COR-L47 (cell line): ENCODE measurements at regions not wholly inside any gene's neighbourhood (a gene's known extent, or its start where the extent isn't known, plus 50 kb on each side); places are given as distances from the start of the nearest gene placed in this dataset.

Experiments used
- DNase-seq: peaks from one replicate; lab custom pipeline; 2025; lab: John Stamatoyannopoulos, UW

DNA sequence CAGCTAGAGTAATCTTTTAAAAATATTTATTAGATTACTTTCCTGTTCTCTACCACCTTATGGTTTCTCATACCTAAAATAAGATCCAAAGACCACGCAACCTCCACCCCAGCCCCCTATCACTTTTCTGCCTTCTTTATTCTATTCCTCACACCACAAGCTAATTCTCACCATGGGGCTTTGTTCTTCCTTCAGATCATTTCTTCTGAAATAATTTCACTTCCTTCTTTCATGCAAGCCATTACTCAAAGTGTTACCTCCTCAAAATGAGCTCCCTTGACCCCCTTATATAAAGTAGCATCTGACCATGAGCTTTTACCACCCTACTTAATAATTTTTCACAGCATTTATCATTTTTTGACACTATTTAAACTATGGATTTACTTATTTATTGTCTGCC lies 233.2 kb upstream of the TMCO5A start:
- no peak for DNase-seq

GRCh38 chr15:37709669-37710068 lies 224.8 kb upstream of the TMCO5A start:
- DNase-seq = no peak

GRCh38 chr15:37715101-37715500 lies 219.3 kb upstream of the TMCO5A start:
- DNase-seq = no peak

DNA sequence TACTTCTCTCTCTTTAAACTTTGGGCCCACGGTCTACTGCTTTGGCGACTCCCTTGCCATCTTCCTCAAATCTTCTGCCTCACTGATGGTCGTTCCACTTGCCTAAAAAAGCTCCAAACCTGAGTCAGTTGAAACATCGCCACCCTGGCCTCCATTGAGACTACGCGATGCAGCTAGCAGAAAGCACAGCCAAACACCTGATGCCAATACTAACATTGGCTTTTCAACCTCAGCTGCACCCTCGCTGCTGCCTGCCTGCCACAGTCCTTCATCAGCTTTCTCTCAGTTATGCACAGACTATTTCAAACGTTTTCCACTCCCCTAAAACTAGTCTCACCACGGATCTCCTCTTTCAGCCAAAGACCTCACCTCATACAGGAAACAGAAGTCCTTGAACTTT lies 214.2 kb upstream of the TMCO5A start:
- DNase-seq = no peak

DNA sequence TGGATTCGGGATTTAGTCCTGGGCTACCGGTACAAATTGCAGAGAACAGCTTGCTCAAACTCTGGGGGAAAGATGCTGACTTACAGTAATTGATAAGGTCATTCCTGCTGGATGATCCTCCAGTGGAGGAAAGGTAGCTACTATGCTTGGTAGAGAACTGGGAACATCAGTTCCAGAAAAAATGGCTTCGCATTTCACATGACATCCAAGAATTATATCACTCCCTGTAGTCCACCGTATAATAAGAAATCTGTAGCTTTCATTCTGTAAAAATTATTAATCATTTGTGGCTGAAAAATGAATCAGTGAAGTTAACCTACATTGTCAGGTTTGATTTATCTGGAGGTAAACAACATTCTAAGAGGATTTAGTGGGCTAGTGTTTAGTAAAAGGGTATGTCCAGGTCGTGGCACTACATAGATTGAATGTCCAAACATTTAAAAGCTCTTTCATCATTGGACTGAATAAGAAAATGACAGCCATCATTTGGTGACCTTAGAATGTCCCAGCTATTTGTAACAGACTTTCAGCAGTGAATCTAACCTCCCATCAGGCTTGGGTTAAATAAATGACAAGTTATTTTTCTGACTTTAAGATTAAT lies 203.2 kb upstream of the TMCO5A start:
- no peak for DNase-seq

DNA sequence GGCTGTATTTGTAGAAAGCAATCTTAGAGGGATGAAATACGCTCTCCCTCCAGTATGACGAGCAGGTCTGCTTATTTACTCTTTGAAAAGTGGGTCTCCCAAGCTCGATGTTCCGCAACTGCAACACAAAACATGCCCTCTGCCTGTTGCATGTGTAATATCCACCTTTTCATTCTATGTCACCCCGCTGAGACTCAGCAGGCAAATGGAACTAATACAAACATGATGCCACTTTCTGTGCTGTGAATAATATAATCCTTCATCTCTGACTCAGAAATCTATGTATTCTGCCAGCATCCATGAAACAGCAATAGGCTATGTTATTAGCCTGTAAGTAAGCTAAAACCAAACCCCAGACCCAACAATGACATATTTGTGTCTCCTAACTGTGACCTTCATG lies 200.8 kb upstream of the TMCO5A start:
- DNase-seq = no peak

DNA sequence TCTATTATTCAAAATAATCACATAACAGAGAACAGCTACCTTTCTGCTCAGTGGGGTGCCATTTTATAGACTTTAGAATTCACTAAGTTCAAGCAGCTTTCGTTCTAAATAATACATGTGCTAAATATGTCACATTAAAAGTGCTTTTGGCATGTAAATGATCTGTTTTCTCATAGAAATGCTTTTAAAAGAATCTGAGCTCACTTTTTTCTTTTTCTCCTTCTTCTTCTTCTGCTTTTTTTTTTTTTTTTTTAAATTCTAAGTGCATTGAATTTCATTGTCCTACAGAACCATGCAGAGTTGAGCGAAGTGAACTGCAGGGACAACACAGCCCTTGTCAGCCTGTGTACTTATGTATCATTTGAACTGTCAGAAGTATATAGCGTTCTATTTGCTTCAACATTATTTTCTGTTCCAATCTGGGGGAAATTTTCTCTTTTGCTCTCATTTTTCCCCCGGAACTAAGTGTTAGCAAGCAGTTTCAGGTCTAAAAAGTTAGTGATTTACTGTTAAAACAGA lies 193.8 kb upstream of the TMCO5A start:
- DNase-seq = no peak

DNA sequence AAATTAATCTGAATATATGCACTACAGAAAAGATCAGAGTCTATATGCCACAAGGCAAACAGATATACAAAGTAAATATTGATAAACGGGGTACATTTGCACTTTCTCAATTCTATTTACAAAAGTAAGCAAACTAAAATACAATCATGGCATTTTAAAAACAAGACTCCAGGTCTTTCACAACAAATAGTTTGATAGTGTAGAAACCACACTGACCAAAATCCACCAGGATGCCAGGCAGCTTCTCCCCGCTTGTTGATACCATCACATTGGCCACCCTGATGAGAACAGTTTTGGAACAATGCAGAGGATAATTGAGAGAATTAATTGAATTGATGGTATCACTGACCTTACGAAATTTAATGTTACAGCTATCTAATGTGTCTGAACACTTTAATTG lies 190.6 kb upstream of the TMCO5A start:
- DNase-seq = no peak

GRCh38 chr15:37744521-37744920 lies 189.9 kb upstream of the TMCO5A start:
- DNase-seq = no peak

GRCh38 chr15:37751401-37751800 lies 183.0 kb upstream of the TMCO5A start:
- no peak for DNase-seq

- no peak for DNase-seq
These were observed 178.0 kb upstream of the TMCO5A start for GRCh38 chr15:37756407-37756806.

DNA sequence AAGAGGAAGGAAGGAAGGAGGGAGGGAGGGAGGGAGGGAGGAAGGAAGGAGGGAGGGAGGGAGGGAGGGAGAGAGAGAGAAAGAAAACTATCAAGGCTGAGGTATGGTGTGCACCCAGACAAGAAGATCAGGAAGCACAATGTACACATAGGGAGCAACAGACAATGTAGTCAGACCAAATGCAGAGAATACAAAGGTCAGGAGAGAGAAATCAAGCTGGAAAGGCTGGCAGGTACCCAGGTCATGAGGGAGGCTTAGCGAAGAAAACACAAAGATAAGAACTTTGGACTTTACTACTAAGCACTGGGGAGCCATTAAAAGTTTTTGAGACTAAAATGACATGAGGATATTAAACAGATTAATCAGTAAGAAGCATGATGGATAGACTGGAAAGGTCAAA lies 176.0 kb upstream of the TMCO5A start:
- DNase-seq = no peak

- peak; percentile 49 for DNase-seq
These were observed 169.7 kb upstream of the TMCO5A start for GRCh38 chr15:37764733-37765191.

DNA sequence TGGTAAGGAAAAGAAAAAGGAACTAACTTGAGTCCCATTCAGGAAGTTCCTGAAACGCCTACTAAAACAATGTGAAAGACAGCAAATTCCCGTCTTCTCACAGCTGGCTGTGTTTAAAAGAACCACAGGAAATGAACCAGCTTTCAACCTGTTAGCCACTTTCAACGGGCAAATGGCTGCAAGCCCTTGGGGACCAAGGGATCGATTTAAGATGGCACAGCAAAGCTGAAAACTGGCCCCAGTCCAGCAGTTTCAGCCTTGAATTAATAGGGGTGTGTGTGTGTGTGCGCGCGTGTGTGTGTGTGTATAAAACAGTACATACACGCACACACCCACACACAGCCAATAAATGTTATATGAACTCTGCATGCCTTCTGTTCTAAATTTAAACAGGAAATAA lies 168.7 kb upstream of the TMCO5A start:
- DNase-seq = peak; percentile 2

- DNase-seq = no peak
These were observed 166.5 kb upstream of the TMCO5A start for GRCh38 chr15:37767841-37768455.

GRCh38 chr15:37771465-37771864 lies 163.0 kb upstream of the TMCO5A start:
- DNase-seq = no peak

DNA sequence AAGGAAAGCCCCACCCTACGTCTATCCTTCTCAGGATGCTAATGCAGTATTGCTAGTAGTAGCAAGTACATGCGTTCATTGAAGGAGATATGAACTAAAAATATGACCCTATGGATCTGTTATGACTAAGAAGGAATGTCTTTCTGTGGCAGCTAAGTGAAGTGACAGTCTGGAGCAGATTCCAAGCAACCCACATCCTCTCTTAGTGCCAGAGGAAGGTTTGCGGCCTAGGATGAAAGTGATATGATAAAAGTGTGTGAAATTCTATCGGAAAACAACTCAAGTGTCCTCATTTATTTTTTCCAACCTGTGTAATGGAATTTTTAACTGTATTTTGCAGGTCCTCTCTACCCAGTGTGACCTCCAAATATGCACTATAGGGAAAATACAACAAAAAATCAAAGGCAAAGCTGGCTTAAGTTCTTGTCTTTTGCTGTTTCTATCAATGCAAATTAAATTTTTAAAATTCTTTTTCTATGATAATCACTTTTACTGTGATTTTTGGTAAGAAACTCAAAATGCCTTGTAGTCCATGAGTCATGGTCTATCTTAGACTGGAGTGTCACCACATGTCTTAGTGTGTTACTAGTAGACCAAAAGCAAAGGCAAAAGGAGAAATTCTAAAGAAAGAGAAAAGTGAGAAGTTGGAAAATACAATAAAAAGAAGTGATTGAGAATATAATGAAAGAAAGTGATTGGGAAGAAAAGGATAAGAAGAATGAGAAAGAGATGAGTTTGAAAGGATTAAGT lies 161.2 kb upstream of the TMCO5A start:
- no peak for DNase-seq

GRCh38 chr15:37774961-37775360 lies 159.5 kb upstream of the TMCO5A start:
- DNase-seq = no peak

DNA sequence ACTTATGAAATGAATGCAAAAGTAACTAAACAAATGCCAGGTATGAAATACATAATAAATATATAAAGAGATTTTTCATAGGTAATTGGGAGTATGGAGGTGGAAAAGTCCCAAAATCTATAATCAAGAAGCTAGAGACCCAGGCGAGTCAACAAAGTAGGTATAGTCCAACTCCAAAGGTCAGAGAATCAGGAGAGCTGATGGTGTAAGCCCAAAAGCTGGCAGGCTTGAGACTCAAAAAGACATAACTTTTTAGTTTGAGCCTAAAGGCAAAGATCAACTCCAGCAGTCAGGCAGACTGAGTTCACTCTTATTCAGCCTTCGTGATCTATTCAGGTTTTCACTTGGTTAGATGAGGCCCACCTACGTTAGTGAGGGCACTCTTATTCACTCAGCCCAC lies 157.4 kb upstream of the TMCO5A start:
- no peak for DNase-seq

DNA sequence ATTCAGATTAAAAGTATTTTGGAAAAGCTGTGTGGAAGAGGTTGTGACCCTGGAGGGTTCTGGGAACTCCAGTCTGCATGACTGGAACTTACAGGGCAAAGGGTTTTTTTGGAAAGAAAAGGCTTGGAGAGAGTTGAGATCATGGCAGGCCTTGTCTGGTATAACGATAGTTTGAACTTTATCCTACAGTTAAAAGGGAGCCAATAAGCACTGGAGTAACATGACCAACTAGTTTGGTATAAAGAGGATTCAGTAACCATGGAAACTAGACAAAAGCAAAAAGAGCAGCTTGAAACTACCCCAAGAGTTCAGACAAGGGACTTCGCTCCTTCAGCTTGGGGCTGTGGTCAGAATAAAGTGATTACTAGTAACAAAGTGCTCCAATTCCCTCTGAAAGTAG lies 151.2 kb upstream of the TMCO5A start:
- DNase-seq = no peak

GRCh38 chr15:37788330-37788729 lies 146.1 kb upstream of the TMCO5A start:
- no peak for DNase-seq

DNA sequence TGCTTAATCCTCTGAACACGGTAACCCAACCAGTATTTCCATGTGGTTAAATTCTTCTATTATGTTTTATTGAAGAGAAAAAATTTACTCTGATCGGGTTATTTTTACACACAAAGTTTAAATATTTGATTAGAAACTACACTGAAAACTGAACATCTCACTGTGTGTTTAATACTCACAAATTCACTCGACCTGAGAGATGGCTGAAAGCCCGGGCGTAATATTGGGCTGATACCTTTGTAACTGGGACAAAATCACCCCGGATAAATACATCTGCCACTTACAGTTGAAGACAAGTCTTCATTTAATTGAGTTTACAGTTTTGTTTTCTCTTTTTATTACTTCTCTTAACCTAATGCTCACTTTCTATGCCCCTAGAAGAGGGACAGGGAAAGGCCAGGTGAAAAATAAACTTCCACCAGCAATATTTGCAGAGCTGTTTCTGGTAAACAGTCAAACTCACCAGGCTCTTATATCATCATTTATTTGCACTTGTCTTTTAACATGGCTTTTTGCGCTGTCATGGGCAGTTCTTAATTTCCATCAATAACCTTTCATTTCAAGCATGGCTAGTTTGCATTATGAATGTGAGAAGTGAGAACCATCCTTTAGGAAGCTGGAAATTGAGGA lies 145.6 kb upstream of the TMCO5A start:
- no peak for DNase-seq

DNA sequence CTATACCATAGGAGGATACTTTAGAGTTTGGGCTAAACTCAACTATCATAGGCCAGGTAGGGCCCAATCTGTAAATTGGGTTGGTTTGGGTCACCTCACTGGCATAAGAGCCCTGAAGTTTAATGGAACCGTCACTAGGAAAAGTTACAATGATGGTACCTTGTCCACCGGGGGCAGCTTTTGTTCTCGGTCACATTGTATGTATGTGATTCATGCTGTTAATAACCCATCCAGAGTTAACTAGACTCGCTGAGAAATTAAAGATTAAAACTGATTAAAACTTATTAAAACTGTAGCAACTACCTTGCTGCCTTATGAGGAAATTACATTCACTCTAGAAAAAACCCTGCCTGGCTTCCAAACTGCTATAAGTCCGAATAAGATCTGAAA lies 145.0 kb upstream of the TMCO5A start:
- no peak for DNase-seq
